GM12878 (cell line): ENCODE measurements at regions not wholly inside any gene's neighbourhood (a gene's known extent, or its start where the extent isn't known, plus 50 kb on each side); places are given as distances from the start of the nearest gene placed in this dataset.

ENCODE experiments used
- E4F1 ChIP-seq: fragments of 450-650 bp; IDR thresholded peaks from 2 replicates; pipeline ENCODE4 v1.6.1; 2018; ENCODE audit warnings: borderline replicate concordance, mild to moderate bottlenecking; ENCODE audit not compliant: partially characterized antibody
- ETV6 ChIP-seq, 2 experiments: fragments of 450-650 bp in 1 of 2; IDR thresholded peaks in 1 of 2; conservative IDR thresholded peaks in 1 of 2; 2 replicates each; pipeline ENCODE4 v1.6.1; 2014; ENCODE audit warnings: antibody characterized with exemption in 1 of 2, borderline replicate concordance in 1 of 2, low read depth in 1 of 2, mild to moderate bottlenecking in 1 of 2, moderate library complexity in 1 of 2
- LARP7 ChIP-seq: fragments of 450-650 bp; IDR thresholded peaks from 2 replicates; pipeline ENCODE4 v1.6.1; 2017; ENCODE audit warnings: mild to moderate bottlenecking
- STAT3 ChIP-seq: IDR thresholded peaks from 2 replicates; pipeline ENCODE4 v1.6.1; 2011; ENCODE audit warnings: low read depth, low read length, improper control_type of control experiment
- ZNF687 ChIP-seq: fragments of 450-650 bp; IDR thresholded peaks from 2 replicates; pipeline ENCODE4 v1.6.1; 2017; ENCODE audit warnings: mild to moderate bottlenecking, moderate library complexity

- TF ChIP-seq E4F1 (no peak), LARP7 (no peak), ZNF687 (no peak), ETV6 (conservative IDR thresholded peaks at IDR 0.05 in 1 of 2, IDR thresholded peaks at IDR 0.05 in 1 of 2; ENCODE audit: borderline replicate concordance in 1 of 2, low read depth in 1 of 2) (no peak), STAT3 (no peak)
Observed at GRCh38 chr3:31389939-31390338, 142.8 kb upstream of the STT3B start (continued).
